ENCODE measurements at regions not wholly inside any gene's neighbourhood (a gene's known extent, or its start where the extent isn't known, plus 50 kb on each side); places are given as distances from the start of the nearest gene placed in this dataset.

GRCh38 chr9:89755821-89756220 is 151.0 kb downstream of the GADD45G start:
- TF ChIP-seq, protein P1, sequence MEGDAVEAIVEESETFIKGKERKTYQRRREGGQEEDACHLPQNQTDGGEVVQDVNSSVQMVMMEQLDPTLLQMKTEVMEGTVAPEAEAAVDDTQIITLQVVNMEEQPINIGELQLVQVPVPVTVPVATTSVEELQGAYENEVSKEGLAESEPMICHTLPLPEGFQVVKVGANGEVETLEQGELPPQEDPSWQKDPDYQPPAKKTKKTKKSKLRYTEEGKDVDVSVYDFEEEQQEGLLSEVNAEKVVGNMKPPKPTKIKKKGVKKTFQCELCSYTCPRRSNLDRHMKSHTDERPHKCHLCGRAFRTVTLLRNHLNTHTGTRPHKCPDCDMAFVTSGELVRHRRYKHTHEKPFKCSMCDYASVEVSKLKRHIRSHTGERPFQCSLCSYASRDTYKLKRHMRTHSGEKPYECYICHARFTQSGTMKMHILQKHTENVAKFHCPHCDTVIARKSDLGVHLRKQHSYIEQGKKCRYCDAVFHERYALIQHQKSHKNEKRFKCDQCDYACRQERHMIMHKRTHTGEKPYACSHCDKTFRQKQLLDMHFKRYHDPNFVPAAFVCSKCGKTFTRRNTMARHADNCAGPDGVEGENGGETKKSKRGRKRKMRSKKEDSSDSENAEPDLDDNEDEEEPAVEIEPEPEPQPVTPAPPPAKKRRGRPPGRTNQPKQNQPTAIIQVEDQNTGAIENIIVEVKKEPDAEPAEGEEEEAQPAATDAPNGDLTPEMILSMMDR (conservative IDR thresholded peaks at IDR 0.05; ENCODE audit: low read length), result no peak
- TF ChIP-seq EZH2phosphoT487 (IDR thresholded peaks at IDR 0.05; ENCODE audit: borderline replicate concordance, low read depth, low read length), result no peak

All from OCI-LY7 (cell line).